Astrocyte of the cerebellum (primary cell): ENCODE measurements at regions not wholly inside any gene's neighbourhood (a gene's known extent, or its start where the extent isn't known, plus 50 kb on each side); places are given as distances from the start of the nearest gene placed in this dataset.
"Not testable (repeated sequence)": the region's sequence is repeated elsewhere in the genome, so short reads cannot be mapped to it uniquely, and the experiment has no call there.

Source experiments
- DNase-seq: peaks from one replicate; pipeline ENCODE4 v3.0.0-alpha.2; 2011; ENCODE audit warnings: low read depth
- H3K4me3 ChIP-seq: 2 replicates; pipeline ENCODE4 v1.5.1; 2011; ENCODE audit warnings: mild to moderate bottlenecking, low read depth, low read length, moderate library complexity
- CTCF ChIP-seq: IDR thresholded peaks from 2 replicates; pipeline ENCODE4 v1.5.1; 2012; ENCODE audit warnings: low read length, low read depth, moderate library complexity, mild to moderate bottlenecking; ENCODE audit errors: missing control alignments
- in situ Hi-C: cut with HindIII; loops from 2 replicates; pipeline ENCODE4 v1.10.0; 2017; ENCODE audit warnings: low sequenced_read_pairs

GRCh38 chr6:43927532-43928210 is 157.7 kb downstream of the VEGFA start:
- no peak for DNase-seq
- H3K4me3 ChIP-seq: no peak overlapping the region
- TF ChIP-seq CTCF: no peak
- in situ Hi-C loops: no loop called here

- TF ChIP-seq CTCF: no peak
- DNase-seq: peak; percentile 70
- in situ Hi-C loops: no loop called here
- no peak overlapping the region for H3K4me3 ChIP-seq
These were observed 156.9 kb downstream of the VEGFA start for GRCh38 chr6:43926634-43927531.

- in situ Hi-C loops, DNase-seq, H3K4me3 ChIP-seq: not testable (repeated sequence)
These were observed 155.7 kb downstream of the VEGFA start for GRCh38 chr6:43925636-43926139.

GRCh38 chr6:43924222-43924702 is 154.3 kb downstream of the VEGFA start:
- no peak overlapping the region for H3K4me3 ChIP-seq
- in situ Hi-C loops: no loop called here
- no peak for DNase-seq
- no peak for TF ChIP-seq CTCF

- TF ChIP-seq CTCF: no peak
- DNase-seq: no peak
- in situ Hi-C loops: no loop called here
- H3K4me3 ChIP-seq: no peak overlapping the region
These were observed 153.6 kb downstream of the VEGFA start for GRCh38 chr6:43923376-43924221.

- in situ Hi-C loops: no loop called here
- DNase-seq: no peak
- TF ChIP-seq CTCF: no peak
- H3K4me3 ChIP-seq: no peak overlapping the region
These were observed 152.7 kb downstream of the VEGFA start for GRCh38 chr6:43922426-43923375.
